HG03064 (cell line): ENCODE measurements at regions not wholly inside any gene's neighbourhood (a gene's known extent, or its start where the extent isn't known, plus 50 kb on each side); places are given as distances from the start of the nearest gene placed in this dataset.

Source experiments
- ATAC-seq: cut with Tn5 transposase; IDR thresholded peaks from one replicate; pipeline ENCODE4 v1.9.1; 2021; ENCODE audit warnings: low read depth; ENCODE audit not compliant: unreplicated experiment

- no peak for ATAC-seq
Measured at GRCh38 chr1:60573121-60573520, 499.6 kb upstream of the C1orf87 start.

GRCh38 chr1:60572378-60572777 lies 498.8 kb upstream of the C1orf87 start:
- no peak for ATAC-seq

GRCh38 chr1:60571811-60572210 lies 498.2 kb upstream of the C1orf87 start:
- ATAC-seq: no peak

- no peak for ATAC-seq
Measured at GRCh38 chr1:60569189-60569588, 495.6 kb upstream of the C1orf87 start.

- ATAC-seq: no peak
Measured at GRCh38 chr1:60567256-60567655, 493.7 kb upstream of the C1orf87 start.

- no peak for ATAC-seq
Measured at GRCh38 chr1:60564916-60565750, 491.6 kb upstream of the C1orf87 start.

- no peak for ATAC-seq
Measured at GRCh38 chr1:60563777-60564535, 490.4 kb upstream of the C1orf87 start.

DNA sequence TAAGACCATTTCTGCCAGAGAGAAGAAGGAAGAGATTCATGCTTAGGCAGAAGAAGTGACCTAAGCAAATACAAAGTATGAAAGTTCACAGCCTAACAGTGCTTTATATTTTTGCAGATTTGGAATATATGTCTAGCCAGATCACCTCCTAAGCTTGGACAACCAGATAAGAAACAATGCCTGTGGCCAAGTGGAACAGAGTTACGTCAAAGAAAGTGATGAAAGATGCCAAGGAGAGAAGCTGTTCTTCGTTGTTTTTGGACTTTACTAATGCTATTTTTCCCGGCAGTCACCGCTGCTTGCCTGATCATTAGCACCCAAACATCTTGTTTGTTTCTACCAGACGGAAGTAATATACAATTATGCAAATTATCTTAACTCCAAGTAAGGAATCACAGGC lies 489.2 kb upstream of the C1orf87 start:
- ATAC-seq: no peak

DNA sequence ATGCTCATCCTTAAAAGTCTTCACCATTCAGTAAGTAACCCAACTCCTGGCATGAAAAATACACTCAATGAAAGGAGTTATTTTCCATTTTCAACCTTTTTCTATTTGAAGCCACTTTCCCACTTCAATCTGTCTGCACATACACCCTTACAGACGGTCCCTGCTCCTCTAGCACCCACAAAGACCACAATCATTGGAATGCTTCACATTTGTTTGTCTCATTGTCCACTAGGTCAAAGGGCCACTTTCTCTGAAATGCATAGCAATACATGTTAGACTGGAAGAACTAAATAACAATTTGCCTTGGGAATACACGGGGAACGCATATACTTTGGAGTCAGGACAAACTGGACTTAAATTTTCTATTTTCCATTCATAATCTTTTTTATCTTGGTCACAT lies 487.1 kb upstream of the C1orf87 start:
- no peak for ATAC-seq

GRCh38 chr1:60558236-60558635 lies 484.7 kb upstream of the C1orf87 start:
- no peak for ATAC-seq

- no peak for ATAC-seq
Measured at GRCh38 chr1:60553730-60554129, 480.2 kb upstream of the C1orf87 start.

DNA sequence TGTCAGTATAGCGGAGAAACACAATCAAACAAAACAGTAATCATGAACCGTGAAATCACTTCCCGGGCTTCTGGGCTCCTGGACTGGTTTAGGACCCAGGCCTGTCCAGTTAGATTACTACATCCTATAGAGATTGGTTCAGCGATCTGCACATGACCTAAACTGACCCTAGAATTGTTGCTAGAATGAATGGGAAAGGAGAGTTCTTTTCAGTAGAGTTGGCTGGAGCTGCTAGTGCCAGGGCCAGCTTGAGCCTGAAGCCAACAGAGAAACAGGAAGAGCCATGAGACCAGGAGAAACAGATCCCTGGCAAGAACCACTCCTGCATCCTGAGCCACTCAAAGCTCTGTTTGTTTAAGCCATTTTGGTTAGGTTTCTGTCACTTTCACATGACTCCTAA lies 474.3 kb upstream of the C1orf87 start:
- no peak for ATAC-seq

- ATAC-seq: no peak
Measured at GRCh38 chr1:60541831-60542532, 468.4 kb upstream of the C1orf87 start.

DNA sequence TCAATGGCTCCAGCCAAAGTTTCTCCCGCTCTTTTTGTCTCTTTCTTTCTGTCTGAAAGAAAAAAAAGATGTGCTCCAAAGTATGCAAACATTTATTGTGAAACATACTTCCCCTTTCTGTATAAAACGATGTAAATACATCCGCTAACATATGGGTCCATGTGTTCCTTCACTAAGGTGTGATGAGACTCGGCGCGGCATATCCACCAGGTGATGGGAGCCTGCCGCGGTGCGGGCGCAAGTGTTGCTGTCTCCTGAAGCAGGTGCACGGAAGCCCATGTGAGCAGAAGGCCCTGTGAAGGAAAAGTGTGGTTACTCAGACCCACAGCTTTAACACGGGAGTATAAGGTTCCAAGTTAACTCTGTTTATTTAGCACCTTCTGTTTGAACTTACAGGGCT lies 466.6 kb upstream of the C1orf87 start:
- ATAC-seq: no peak

GRCh38 chr1:60535713-60536112 lies 462.1 kb upstream of the C1orf87 start:
- no peak for ATAC-seq

DNA sequence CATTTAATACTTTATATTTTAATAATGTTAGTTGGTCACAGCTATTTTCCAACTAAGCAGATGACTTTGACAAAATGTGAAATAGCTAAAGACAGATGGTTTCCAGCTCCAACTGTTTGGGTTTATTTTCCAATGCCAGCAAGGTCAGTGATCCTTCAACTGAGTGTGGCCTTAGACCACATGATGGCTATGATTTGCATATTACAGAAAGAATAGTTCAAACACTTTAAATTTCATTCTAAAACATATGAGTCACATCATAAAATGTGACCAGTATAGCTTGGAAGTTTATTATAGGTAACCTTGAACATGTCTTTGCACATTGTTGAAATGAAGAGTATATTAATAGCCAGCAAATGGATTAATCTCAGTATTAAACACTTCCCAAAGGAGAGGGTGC lies 454.0 kb upstream of the C1orf87 start:
- no peak for ATAC-seq

DNA sequence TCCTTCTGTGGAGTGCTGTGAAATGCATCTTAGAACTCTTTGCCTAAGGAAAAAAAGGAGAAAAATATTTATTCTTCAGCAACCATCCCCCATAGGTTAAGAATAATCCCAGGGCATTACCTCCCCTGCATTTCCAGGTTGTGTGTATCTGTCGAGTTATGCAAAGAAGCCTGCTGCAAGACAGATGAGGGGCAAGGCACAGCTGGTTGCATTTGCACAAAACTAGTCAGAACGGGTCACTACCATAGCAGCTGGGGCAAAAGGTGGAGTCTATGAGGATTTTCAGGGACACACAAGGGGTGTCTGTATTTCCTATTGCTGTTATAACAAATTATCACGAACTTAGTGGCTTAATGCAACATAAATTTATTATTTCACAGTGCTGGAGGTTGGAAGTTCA lies 443.4 kb upstream of the C1orf87 start:
- no peak for ATAC-seq

DNA sequence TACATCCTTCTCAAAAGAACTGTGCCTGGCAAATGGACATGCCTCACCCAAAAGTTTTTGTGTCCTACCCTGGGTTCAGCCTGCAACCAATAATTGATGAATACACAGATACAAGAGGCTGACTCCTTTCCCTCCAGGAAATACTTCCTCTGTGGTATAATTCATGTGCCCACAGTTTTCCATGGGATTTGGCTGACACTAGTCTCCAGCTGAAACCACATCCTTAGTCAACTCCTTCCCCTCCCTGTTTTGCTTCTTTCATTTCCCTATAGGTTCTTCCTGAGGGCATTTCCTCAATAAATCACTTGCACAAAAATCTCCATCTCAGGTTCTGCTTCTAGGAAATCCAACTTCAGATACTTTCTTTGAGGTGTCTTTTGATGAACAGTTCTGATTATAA lies 436.6 kb upstream of the C1orf87 start:
- no peak for ATAC-seq

GRCh38 chr1:60504206-60504840 lies 430.8 kb upstream of the C1orf87 start:
- no peak for ATAC-seq

- no peak for ATAC-seq
Measured at GRCh38 chr1:60503266-60503925, 429.8 kb upstream of the C1orf87 start.
